DLD1 (cell line): ENCODE measurements at regions not wholly inside any gene's neighbourhood (a gene's known extent, or its start where the extent isn't known, plus 50 kb on each side); places are given as distances from the start of the nearest gene placed in this dataset.
"Not testable (repeated sequence)": the region's sequence is repeated elsewhere in the genome, so short reads cannot be mapped to it uniquely, and the experiment has no call there.

ENCODE experiments used
- in situ Hi-C: cut with HindIII; loops from 2 replicates; pipeline ENCODE4 v1.10.0; 2017; ENCODE audit warnings: low sequenced_read_pairs

GRCh38 chr7:96770758-96771157, 61.1 kb upstream of the SEM1 start:
- in situ Hi-C loops: no loop called here

- in situ Hi-C loops: no loop called here
These were observed 62.6 kb upstream of the SEM1 start for GRCh38 chr7:96772139-96772694.

GRCh38 chr7:96773483-96773882, 63.8 kb upstream of the SEM1 start:
- in situ Hi-C loops: no loop called here

- in situ Hi-C loops: no loop called here
These were observed 64.7 kb upstream of the SEM1 start for GRCh38 chr7:96774358-96774757.

- in situ Hi-C loops: no loop called here
These were observed 65.4 kb upstream of the SEM1 start for GRCh38 chr7:96775046-96775445.

GRCh38 chr7:96778263-96778662, 68.6 kb upstream of the SEM1 start:
- in situ Hi-C loops: no loop called here

- in situ Hi-C loops: no loop called here
These were observed 72.3 kb upstream of the SEM1 start for GRCh38 chr7:96781919-96782318.

- in situ Hi-C loops: not testable (repeated sequence)
These were observed 73.1 kb upstream of the SEM1 start for GRCh38 chr7:96782686-96783298.

- in situ Hi-C loops: no loop called here
These were observed 75.0 kb upstream of the SEM1 start for GRCh38 chr7:96784597-96784996.

GRCh38 chr7:96786261-96786997, 76.8 kb upstream of the SEM1 start:
- in situ Hi-C loops: no loop called here

- in situ Hi-C loops: no loop called here
These were observed 77.4 kb upstream of the SEM1 start for GRCh38 chr7:96786998-96787395.

- in situ Hi-C loops: no loop called here
These were observed 80.3 kb upstream of the SEM1 start for GRCh38 chr7:96789914-96790313.

GRCh38 chr7:96792115-96792514, 82.5 kb upstream of the SEM1 start:
- in situ Hi-C loops: no loop called here

- in situ Hi-C loops: no loop called here
These were observed 84.4 kb upstream of the SEM1 start for GRCh38 chr7:96794063-96794462.

- in situ Hi-C loops: no loop called here
These were observed 90.5 kb upstream of the SEM1 start for GRCh38 chr7:96800122-96800521.

GRCh38 chr7:96800824-96801223, 91.2 kb upstream of the SEM1 start:
- in situ Hi-C loops: no loop called here

- in situ Hi-C loops: no loop called here
These were observed 109.6 kb upstream of the SEM1 start for GRCh38 chr7:96819111-96819700.

- in situ Hi-C loops: not testable (repeated sequence)
These were observed 111.5 kb upstream of the SEM1 start for GRCh38 chr7:96821131-96821530.

GRCh38 chr7:96822824-96823223, 113.2 kb upstream of the SEM1 start:
- in situ Hi-C loops: no loop called here

- in situ Hi-C loops: no loop called here
These were observed 113.6 kb upstream of the SEM1 start for GRCh38 chr7:96823274-96823673.

GRCh38 chr7:96824686-96825085, 115.0 kb upstream of the SEM1 start:
- in situ Hi-C loops: no loop called here

- in situ Hi-C loops: no loop called here
These were observed 115.6 kb upstream of the SEM1 start for GRCh38 chr7:96825285-96825684.
